Karpas-422 (cell line): ENCODE measurements at regions not wholly inside any gene's neighbourhood (a gene's known extent, or its start where the extent isn't known, plus 50 kb on each side); places are given as distances from the start of the nearest gene placed in this dataset.

Source experiments
- DNase-seq: peaks from one replicate; pipeline ENCODE4 v3.0.0-alpha.2; 2015
- H2AFZ ChIP-seq: fragments of 200-600 bp; sonication (generic); 2 replicates; pipeline ENCODE4 v1.6.1; 2014; ENCODE audit warnings: antibody characterized with exemption, low read length, mixed read lengths
- H3K27ac ChIP-seq: fragments of 200-600 bp; sonication (generic); 2 replicates; pipeline ENCODE4 v1.5.1; 2014; ENCODE audit warnings: mild to moderate bottlenecking, low read length, moderate library complexity
- H3K27me3 ChIP-seq: fragments of 200-600 bp; sonication (generic); 2 replicates; pipeline ENCODE4 v1.6.1; 2014; ENCODE audit warnings: low read length, mixed read lengths
- H3K36me3 ChIP-seq: fragments of 200-600 bp; sonication (generic); 2 replicates; pipeline ENCODE4 v1.6.1; 2014; ENCODE audit warnings: low read length, mixed read lengths; ENCODE audit not compliant: insufficient read depth
- H3K4me1 ChIP-seq: fragments of 200-600 bp; sonication (generic); 2 replicates; pipeline ENCODE4 v1.6.1; 2014; ENCODE audit warnings: mild to moderate bottlenecking, low read length, mixed read lengths
- H3K4me2 ChIP-seq: fragments of 200-600 bp; sonication (generic); 2 replicates; pipeline ENCODE4 v1.6.1; 2014; ENCODE audit warnings: low read length, low read depth, mild to moderate bottlenecking; ENCODE audit not compliant: poor library complexity, severe bottlenecking
- H3K4me3 ChIP-seq: fragments of 200-600 bp; sonication (generic); 2 replicates; pipeline ENCODE4 v1.5.1; 2014; ENCODE audit warnings: mild to moderate bottlenecking, antibody characterized with exemption, low read length, mixed read lengths
- H3K79me2 ChIP-seq: fragments of 200-600 bp; sonication (generic); 2 replicates; pipeline ENCODE4 v1.6.1; 2014; ENCODE audit warnings: mild to moderate bottlenecking, low read length, mixed read lengths
- H3K9ac ChIP-seq: fragments of 200-600 bp; sonication (generic); 2 replicates; pipeline ENCODE4 v1.6.0; 2014; ENCODE audit warnings: low read length
- H3K9me2 ChIP-seq: fragments of 200-600 bp; sonication (generic), shearing (Covaris generic); replicated peaks from 2 replicates; pipeline ENCODE4 v1.6.0; 2014; ENCODE audit warnings: mild to moderate bottlenecking, low read length, moderate library complexity; ENCODE audit not compliant: insufficient read depth
- H3K9me3 ChIP-seq: fragments of 300-700, 200-600 bp; sonication (generic); 2 replicates; pipeline ENCODE4 v1.6.1; 2014; ENCODE audit warnings: low read length, mixed read lengths
- H4K20me1 ChIP-seq: fragments of 200-600 bp; sonication (generic); 2 replicates; pipeline ENCODE4 v1.6.1; 2014; ENCODE audit warnings: mild to moderate bottlenecking, antibody characterized with exemption, low read length, low read depth; ENCODE audit not compliant: insufficient read depth

DNA sequence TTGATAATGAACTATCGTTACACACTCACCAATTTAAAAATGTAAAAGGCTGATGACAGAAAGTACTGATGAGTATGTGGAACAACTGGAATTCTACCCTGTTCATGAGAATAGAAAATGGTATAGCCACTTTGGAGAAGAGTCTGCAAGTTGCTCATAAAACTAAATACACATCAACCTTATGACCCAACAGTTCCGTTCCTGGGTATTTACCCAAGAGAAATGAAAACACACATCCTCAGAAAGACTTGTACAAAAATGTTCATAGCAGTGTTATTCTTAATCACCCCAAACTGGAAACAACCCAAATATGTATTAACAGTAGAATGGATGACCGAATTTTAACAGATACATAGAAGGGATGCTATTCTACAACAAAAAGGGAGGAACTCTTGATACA is 145.7 kb upstream of the LRFN2 start:
- H3K27me3 ChIP-seq = no peaks in the 10 kb centered on the region
- H3K9me3 ChIP-seq = no peaks in the 10 kb centered on the region
- H2AFZ ChIP-seq = no peak overlapping the region
- no peaks in the 10 kb centered on the region for H4K20me1 ChIP-seq
- no peak for DNase-seq
- H3K4me3 ChIP-seq = peak overlapping the region; percentile 45; the same call in 1 of the 2 replicates
- peak overlapping the region; percentile 68 for H3K4me2 ChIP-seq
- H3K79me2 ChIP-seq = no peaks in the 10 kb centered on the region
- H3K9ac ChIP-seq = peak overlapping the region; percentile 67
- no peaks in the 10 kb centered on the region for H3K9me2 ChIP-seq
- peaks cover 86% of the 10 kb centered on the region for H3K4me1 ChIP-seq
- peak overlapping the region; percentile 99 for H3K27ac ChIP-seq
- H3K36me3 ChIP-seq = no peaks in the 10 kb centered on the region

DNA sequence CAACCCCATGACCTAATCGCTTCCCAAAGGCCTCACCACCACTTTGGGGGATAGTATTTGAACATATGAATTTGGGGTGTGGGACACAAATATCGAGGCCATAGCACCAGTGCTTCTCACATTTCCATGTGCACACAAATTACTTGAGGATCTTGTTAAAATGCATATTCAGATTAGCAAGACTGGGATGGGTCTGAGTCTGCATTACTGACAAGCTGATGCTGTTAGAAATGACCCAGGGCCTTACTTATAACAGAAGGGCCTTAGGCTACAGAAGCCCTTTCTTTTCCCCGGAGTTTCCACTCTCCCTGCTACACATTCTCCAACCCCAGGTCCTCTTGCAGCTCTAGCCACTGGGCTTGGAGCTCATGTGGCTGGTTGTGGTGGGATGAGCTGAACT is 141.5 kb upstream of the LRFN2 start:
- peak overlapping the region; percentile 99 for H3K27ac ChIP-seq
- DNase-seq = peak; percentile 63
- H3K9ac ChIP-seq = peak overlapping the region; percentile 63
- H4K20me1 ChIP-seq = no peaks in the 10 kb centered on the region
- no peaks in the 10 kb centered on the region for H3K36me3 ChIP-seq
- H2AFZ ChIP-seq = no peak overlapping the region
- peak overlapping the region; percentile 24 for H3K4me3 ChIP-seq
- H3K79me2 ChIP-seq = no peaks in the 10 kb centered on the region
- no peaks in the 10 kb centered on the region for H3K9me3 ChIP-seq
- no peaks in the 10 kb centered on the region for H3K27me3 ChIP-seq
- H3K4me2 ChIP-seq = peak overlapping the region; percentile 68
- H3K4me1 ChIP-seq = peaks cover 100% of the 10 kb centered on the region
- H3K9me2 ChIP-seq = no peaks in the 10 kb centered on the region

DNA sequence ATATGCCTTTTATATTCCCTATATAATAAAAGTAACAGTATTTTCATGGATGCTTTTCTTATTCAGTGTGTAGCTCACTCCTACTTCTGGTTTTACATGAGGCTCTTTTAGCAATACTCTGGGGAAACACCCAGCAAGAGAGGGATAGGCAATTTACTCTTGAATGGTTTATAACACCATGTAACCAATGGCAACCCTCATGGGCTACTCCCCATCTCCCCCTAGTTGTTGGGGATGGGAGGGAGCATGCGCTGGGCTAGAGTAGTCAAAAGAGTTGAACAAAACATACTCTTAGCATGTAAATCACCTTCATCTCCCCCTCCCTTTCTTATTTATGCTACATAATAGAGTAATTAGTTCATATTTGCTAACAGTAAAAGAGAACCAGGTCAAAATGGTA is 140.1 kb upstream of the LRFN2 start:
- H3K9ac ChIP-seq = no peak overlapping the region
- no peaks in the 10 kb centered on the region for H3K9me3 ChIP-seq
- H3K4me2 ChIP-seq = peak overlapping the region; percentile 68

DNA sequence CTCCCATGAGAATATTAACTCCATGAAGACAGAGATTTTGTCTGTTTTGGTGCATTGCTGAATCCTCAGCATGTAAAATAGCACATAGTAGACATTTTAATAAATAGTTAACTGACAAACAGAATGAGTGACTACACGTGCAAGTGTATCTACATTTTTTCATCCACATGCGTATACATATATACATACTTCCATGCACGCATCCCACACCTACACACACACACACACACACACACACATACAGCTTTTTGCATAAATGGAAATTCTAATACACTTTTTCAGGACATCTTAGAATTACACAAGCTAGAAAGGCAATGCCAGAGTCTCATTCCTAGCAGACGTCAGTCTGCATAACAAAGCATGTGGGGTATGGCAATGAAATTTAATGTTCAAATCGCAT is 139.7 kb upstream of the LRFN2 start:
- Histone ChIP-seq H3K36me3 (no peaks in the 10 kb centered on the region), H3K27ac (peak overlapping the region; percentile 99)

More for the DNA sequence above, 140.1 kb upstream of the LRFN2 start:
- Histone ChIP-seq H3K27ac (peak overlapping the region; percentile 99), H4K20me1 (no peaks in the 10 kb centered on the region), H3K9me2 (no peaks in the 10 kb centered on the region), H3K27me3 (no peaks in the 10 kb centered on the region), H3K4me3 (no peak overlapping the region), H3K36me3 (no peaks in the 10 kb centered on the region), H3K79me2 (no peaks in the 10 kb centered on the region), H3K4me1 (peaks cover 100% of the 10 kb centered on the region), H2AFZ (no peak overlapping the region)
- DNase-seq = peak; percentile 95

DNA sequence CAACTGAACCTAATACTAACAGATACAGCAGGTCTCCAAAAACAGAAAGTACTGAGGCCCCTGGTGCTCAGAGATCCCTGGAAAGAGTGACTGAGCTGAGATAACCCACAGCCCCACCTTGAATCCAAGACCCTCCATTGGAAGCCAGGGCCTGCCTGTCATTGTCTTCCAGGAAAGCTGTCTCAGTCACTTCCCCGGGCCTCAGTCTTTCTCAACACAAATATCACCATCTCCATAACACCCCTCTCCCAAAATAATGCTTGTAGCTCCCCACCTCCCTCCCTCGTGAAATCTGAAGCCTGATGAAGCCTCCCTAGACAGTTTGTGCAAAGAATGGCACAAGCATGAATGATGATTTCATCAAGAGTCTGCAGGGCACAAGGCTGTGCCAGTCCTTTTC is 138.2 kb upstream of the LRFN2 start:
- DNase-seq = no peak
- peak overlapping the region; percentile 32; the same call in 1 of the 2 replicates for H2AFZ ChIP-seq
- H3K79me2 ChIP-seq = no peaks in the 10 kb centered on the region
- H3K27me3 ChIP-seq = no peaks in the 10 kb centered on the region
- peaks cover 100% of the 10 kb centered on the region for H3K4me1 ChIP-seq
- H3K4me3 ChIP-seq = no peak overlapping the region
- H3K9me3 ChIP-seq = no peaks in the 10 kb centered on the region
- no peaks in the 10 kb centered on the region for H3K36me3 ChIP-seq
- H3K9me2 ChIP-seq = no peaks in the 10 kb centered on the region
- H3K27ac ChIP-seq = peak overlapping the region; percentile 99
- H3K4me2 ChIP-seq = peak overlapping the region; percentile 3
- no peaks in the 10 kb centered on the region for H4K20me1 ChIP-seq
- H3K9ac ChIP-seq = peak overlapping the region; percentile 35

More for the DNA sequence above, 139.7 kb upstream of the LRFN2 start:
- H3K9me3 ChIP-seq = no peaks in the 10 kb centered on the region
- peaks cover 100% of the 10 kb centered on the region for H3K4me1 ChIP-seq
- no peaks in the 10 kb centered on the region for H3K9me2 ChIP-seq
- no peaks in the 10 kb centered on the region for H4K20me1 ChIP-seq
- H3K4me2 ChIP-seq = peak overlapping the region; percentile 68
- H3K27me3 ChIP-seq = no peaks in the 10 kb centered on the region
- peak overlapping the region; percentile 32; the same call in 1 of the 2 replicates for H3K9ac ChIP-seq
- peak; percentile 65 for DNase-seq
- H3K4me3 ChIP-seq = no peak overlapping the region
- no peaks in the 10 kb centered on the region for H3K79me2 ChIP-seq
- H2AFZ ChIP-seq = no peak overlapping the region

DNA sequence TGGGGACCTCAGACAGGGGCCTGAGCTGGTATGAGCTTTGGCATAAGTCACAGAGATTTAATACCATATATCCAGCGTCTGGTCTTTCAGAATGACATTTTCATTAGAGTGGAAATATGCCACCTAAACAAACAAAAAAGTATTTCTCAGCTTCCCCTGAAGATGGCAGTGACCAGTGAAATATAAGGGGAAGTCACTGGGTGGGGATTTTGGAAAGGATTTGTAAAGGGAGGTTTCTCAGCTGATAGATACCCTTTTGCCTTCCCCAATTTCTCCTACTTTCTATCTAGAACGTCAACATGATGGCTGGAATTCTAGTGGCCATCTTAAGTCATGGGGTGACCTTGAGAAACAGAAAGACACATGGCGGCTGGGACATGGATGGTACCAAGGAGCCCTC is 137.7 kb upstream of the LRFN2 start:
- Histone ChIP-seq H3K79me2 (no peaks in the 10 kb centered on the region), H3K4me2 (peak overlapping the region; percentile 34)

DNA sequence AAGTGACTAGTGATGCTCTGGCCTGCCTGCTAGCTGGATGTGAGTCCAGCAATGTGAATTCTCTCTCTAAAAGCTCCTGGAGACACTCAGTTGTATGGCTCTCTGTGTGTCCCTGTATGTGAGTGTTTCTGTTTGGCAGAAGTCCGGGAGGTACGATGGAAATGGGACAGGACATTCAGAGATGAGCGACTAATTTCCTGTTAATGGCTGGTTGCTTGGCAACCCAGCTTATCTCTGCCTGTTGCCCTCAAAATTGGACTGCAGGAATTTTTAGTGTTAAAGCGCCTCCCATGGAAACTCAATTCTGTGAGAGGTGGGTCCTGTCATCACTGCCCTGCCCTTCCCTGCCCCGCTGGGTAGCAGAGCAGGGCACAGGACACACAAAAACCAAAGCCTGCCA is 136.8 kb upstream of the LRFN2 start:
- DNase-seq = no peak
- peak overlapping the region; percentile 99 for H3K27ac ChIP-seq
- peaks cover 100% of the 10 kb centered on the region for H3K4me1 ChIP-seq
- H3K27me3 ChIP-seq = no peaks in the 10 kb centered on the region
- peak overlapping the region; percentile 84 for H3K9ac ChIP-seq
- no peaks in the 10 kb centered on the region for H4K20me1 ChIP-seq
- no peaks in the 10 kb centered on the region for H3K36me3 ChIP-seq
- peak overlapping the region; percentile 38; the same call in 1 of the 2 replicates for H2AFZ ChIP-seq
- H3K79me2 ChIP-seq = no peaks in the 10 kb centered on the region
- H3K4me2 ChIP-seq = peak overlapping the region; percentile 34
- no peaks in the 10 kb centered on the region for H3K9me3 ChIP-seq
- H3K9me2 ChIP-seq = no peaks in the 10 kb centered on the region
- no peak overlapping the region for H3K4me3 ChIP-seq

More for the DNA sequence above, 137.7 kb upstream of the LRFN2 start:
- Histone ChIP-seq H3K4me3 (no peak overlapping the region), H2AFZ (peak overlapping the region; percentile 32; the same call in 1 of the 2 replicates), H4K20me1 (no peaks in the 10 kb centered on the region), H3K9ac (peak overlapping the region; percentile 84), H3K27me3 (no peaks in the 10 kb centered on the region), H3K9me3 (no peaks in the 10 kb centered on the region), H3K9me2 (no peaks in the 10 kb centered on the region), H3K36me3 (no peaks in the 10 kb centered on the region), H3K4me1 (peaks cover 100% of the 10 kb centered on the region), H3K27ac (peak overlapping the region; percentile 99)
- DNase-seq = peak; percentile 71

DNA sequence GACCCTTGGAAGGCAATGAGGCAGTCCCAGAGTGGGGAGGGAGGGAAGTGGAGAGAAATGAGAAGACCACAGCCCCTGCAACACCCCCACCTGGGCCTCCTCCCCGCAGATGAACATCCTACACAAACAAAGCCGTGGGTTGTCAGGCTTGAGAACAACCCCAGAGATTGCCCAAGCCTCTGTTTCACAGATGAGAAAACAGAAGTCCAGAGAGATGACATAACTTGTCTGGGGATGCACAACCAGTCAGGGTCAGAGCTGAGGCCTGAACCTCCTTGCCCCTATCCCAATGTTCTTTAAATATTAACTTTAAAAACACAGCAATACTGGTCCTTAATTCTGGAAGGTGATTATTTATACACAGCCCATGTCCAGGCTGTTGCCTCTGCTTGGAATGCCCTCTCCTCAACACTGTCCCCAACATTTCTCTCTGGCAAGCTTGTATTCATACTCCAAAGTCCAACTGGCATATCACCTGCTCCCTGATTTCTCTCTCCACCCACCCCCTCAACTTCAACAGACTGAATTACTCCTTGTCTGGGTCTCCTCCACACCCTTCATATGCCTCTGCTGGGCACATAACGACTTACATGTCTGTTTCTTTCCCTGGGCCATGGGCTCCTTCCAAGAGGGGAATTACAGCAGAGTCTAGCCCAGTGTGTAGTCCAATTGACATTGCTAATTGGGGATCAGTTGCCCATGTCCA is 135.5 kb upstream of the LRFN2 start:
- H3K9me2 ChIP-seq = no peaks in the 10 kb centered on the region
- peak overlapping the region; percentile 84 for H3K9ac ChIP-seq
- no peaks in the 10 kb centered on the region for H3K27me3 ChIP-seq
- peak overlapping the region; percentile 83 for H3K4me2 ChIP-seq
- H3K36me3 ChIP-seq = no peaks in the 10 kb centered on the region
- H2AFZ ChIP-seq = peak overlapping the region; percentile 12; the same call in 1 of the 2 replicates
- H3K4me1 ChIP-seq = peaks cover 100% of the 10 kb centered on the region
- H3K27ac ChIP-seq = peak overlapping the region; percentile 99
- peak; percentile 72 for DNase-seq
- no peaks in the 10 kb centered on the region for H3K79me2 ChIP-seq
- peak overlapping the region; percentile 67; the same call in 1 of the 2 replicates for H3K4me3 ChIP-seq
- H3K9me3 ChIP-seq = no peaks in the 10 kb centered on the region
- H4K20me1 ChIP-seq = no peaks in the 10 kb centered on the region
